GM23248 (cell line): ENCODE measurements at regions not wholly inside any gene's neighbourhood (a gene's known extent, or its start where the extent isn't known, plus 50 kb on each side); places are given as distances from the start of the nearest gene placed in this dataset.

Experiments
- EZH2 ChIP-seq: fragments of 200-600 bp; sonication (generic); IDR thresholded peaks from 2 replicates; pipeline ENCODE4 v1.6.1; 2018; ENCODE audit warnings: antibody characterized with exemption, mild to moderate bottlenecking; ENCODE audit not compliant: insufficient read depth, poor library complexity, severe bottlenecking
- EZH2phosphoT487 ChIP-seq: fragments of 200-600 bp; sonication (generic); IDR thresholded peaks from 2 replicates; pipeline ENCODE4 v1.6.1; 2018; ENCODE audit warnings: antibody characterized with exemption, moderate library complexity, mild to moderate bottlenecking, low read depth; ENCODE audit not compliant: insufficient read depth

DNA sequence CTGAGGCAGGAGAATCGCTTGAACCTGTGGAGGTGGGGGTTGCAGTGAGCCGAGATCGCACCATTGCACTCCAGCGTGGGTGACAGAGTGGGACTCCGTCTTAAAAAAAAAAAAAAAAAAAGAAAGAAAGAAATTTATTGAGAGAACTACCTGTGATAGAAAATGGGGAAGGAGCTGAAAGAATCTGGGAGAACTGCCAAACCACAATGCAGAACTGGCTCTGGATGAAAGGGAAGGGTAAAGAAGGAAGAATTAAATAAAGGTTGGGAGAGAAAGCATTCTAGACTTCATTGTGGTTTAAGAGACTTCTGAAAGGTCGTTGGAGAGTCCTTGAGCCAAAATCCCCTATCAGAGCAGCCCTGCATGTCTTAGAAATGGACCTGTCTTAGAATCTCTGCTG is 567.9 kb upstream of the HTR2C start:
- TF ChIP-seq EZH2phosphoT487 (no peak), EZH2 (no peak)
